ENCODE measurements at regions not wholly inside any gene's neighbourhood (a gene's known extent, or its start where the extent isn't known, plus 50 kb on each side); places are given as distances from the start of the nearest gene placed in this dataset.
"Not testable (repeated sequence)": the region's sequence is repeated elsewhere in the genome, so short reads cannot be mapped to it uniquely, and the experiment has no call there.

GRCh38 chr14:98915625-98916024 is 356.4 kb downstream of the BCL11B start:
- DNase-seq (ENCODE audit: low read depth) = no peak
- TF ChIP-seq CTCF (IDR thresholded peaks at IDR 0.05; ENCODE audit: low read depth, low read length, missing control alignments) = no peak
- H3K4me3 ChIP-seq (ENCODE audit: low read depth, low read length) = no peak overlapping the region
- in situ Hi-C loops (cut with HindIII; ENCODE audit: low sequenced_read_pairs) = no loop called here

GRCh38 chr14:98916036-98916435 is 356.0 kb downstream of the BCL11B start:
- H3K4me3 ChIP-seq (ENCODE audit: low read depth, low read length) = no peak overlapping the region
- no peak for TF ChIP-seq CTCF (IDR thresholded peaks at IDR 0.05; ENCODE audit: low read depth, low read length, missing control alignments)
- in situ Hi-C loops (cut with HindIII; ENCODE audit: low sequenced_read_pairs) = no loop called here
- no peak for DNase-seq (ENCODE audit: low read depth)

DNA sequence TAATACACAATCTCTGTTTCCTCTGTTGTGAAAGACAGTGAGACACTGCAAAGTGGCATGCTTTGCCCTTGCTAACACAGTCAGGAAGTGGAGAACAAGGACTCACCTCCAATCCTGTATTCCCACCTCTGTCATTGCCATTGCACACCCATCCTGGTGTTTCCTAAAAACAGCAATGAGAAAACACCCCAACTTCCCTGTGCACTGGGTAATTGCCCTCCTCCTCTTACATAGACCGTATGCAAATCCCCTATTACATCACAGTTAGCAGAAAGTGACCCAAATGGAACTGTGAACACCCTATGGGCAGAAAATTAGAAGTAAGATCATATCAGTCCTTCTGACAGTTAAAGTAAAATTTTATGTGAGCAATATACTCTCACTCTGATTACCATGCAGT is 355.5 kb downstream of the BCL11B start:
- DNase-seq (ENCODE audit: low read depth) = no peak

GRCh38 chr14:98919434-98919833 is 352.6 kb downstream of the BCL11B start:
- no peak overlapping the region for H3K4me3 ChIP-seq (ENCODE audit: low read depth, low read length)
- TF ChIP-seq CTCF (IDR thresholded peaks at IDR 0.05; ENCODE audit: low read depth, low read length, missing control alignments) = no peak
- DNase-seq (ENCODE audit: low read depth) = no peak

More for the DNA sequence above, 355.5 kb downstream of the BCL11B start:
- H3K4me3 ChIP-seq (ENCODE audit: low read depth, low read length) = no peak overlapping the region
- TF ChIP-seq CTCF (IDR thresholded peaks at IDR 0.05; ENCODE audit: low read depth, low read length, missing control alignments) = no peak
- in situ Hi-C loops (cut with HindIII; ENCODE audit: low sequenced_read_pairs) = no loop called here

GRCh38 chr14:98921306-98921705 is 350.7 kb downstream of the BCL11B start:
- in situ Hi-C loops (cut with HindIII; ENCODE audit: low sequenced_read_pairs); DNase-seq (ENCODE audit: low read depth); H3K4me3 ChIP-seq (ENCODE audit: low read depth, low read length): not testable (repeated sequence)

More at GRCh38 chr14:98919434-98919833, 352.6 kb downstream of the BCL11B start:
- in situ Hi-C loops (cut with HindIII; ENCODE audit: low sequenced_read_pairs) = no loop called here

DNA sequence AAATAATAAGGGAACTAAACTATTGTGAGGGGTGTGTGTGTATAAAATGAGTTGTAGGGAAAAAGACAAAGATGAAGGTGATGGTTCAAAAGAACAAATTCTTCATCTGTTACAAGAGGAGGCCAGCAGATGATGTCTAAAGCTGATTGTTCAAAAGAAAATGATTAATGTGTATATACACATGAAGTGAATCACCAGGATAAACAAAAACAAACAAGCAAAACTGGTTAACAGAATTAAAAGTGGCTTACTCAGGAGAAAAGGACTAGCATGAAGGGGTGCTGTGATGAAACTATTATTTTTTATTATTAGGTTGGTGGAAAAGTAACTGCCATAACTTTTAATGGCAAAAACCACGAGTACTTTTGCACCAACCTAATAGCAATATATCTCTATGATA is 348.4 kb downstream of the BCL11B start:
- no peak overlapping the region for H3K4me3 ChIP-seq (ENCODE audit: low read depth, low read length)
- no peak for TF ChIP-seq CTCF (IDR thresholded peaks at IDR 0.05; ENCODE audit: low read depth, low read length, missing control alignments)
- in situ Hi-C loops (cut with HindIII; ENCODE audit: low sequenced_read_pairs) = no loop called here
- DNase-seq (ENCODE audit: low read depth) = no peak

GRCh38 chr14:98924046-98924445 is 348.0 kb downstream of the BCL11B start:
- no peak for DNase-seq (ENCODE audit: low read depth)

More at GRCh38 chr14:98924046-98924445, 348.0 kb downstream of the BCL11B start:
- no peak for TF ChIP-seq CTCF (IDR thresholded peaks at IDR 0.05; ENCODE audit: low read depth, low read length, missing control alignments)
- in situ Hi-C loops (cut with HindIII; ENCODE audit: low sequenced_read_pairs) = no loop called here
- H3K4me3 ChIP-seq (ENCODE audit: low read depth, low read length) = no peak overlapping the region
